HG03064 (cell line): ENCODE measurements at regions not wholly inside any gene's neighbourhood (a gene's known extent, or its start where the extent isn't known, plus 50 kb on each side); places are given as distances from the start of the nearest gene placed in this dataset.

Experiments used
- ATAC-seq: cut with Tn5 transposase; IDR thresholded peaks from one replicate; pipeline ENCODE4 v1.9.1; 2021; ENCODE audit warnings: low read depth; ENCODE audit not compliant: unreplicated experiment

DNA sequence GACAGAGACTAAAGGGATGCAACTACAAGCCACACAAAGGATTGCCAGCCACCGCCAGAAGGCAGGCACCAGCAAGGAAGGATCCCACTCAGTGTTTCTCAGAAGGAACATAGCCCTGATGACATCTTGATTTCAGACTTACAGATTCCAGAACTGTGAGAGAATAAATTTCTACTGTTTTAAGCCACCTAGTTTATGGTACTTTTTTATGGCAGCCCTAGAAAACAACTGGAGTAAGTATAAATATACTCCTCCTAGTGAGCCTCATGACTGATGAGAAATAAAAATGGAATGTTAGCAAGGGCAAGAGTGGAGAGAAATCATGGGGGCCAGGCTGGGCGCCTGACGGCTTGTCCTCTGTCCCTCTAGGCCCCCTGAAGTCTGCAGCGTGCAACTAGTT is 307.3 kb downstream of the PIK3R1 start:
- no peak for ATAC-seq

DNA sequence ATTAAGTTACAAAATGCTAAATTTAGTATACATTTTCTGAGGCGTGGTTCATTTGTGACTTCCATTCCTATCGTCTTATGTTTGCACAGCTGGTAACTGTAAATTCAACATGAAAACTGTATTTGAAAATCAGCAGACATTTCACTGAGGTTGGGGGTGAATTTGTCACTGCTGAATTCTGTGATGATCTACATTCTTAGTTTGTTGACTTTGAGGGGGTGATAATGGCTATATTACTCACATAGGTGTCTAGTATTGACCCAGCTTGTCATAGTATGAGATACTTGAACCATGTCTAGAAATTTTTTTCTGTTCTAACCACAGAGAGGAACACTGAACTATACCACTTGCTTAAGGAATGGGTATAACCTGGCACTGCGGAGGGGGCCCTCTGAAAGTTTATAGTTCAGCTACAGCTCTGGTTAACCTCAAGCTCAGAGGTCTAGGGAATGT is 313.3 kb downstream of the PIK3R1 start:
- ATAC-seq: no peak

DNA sequence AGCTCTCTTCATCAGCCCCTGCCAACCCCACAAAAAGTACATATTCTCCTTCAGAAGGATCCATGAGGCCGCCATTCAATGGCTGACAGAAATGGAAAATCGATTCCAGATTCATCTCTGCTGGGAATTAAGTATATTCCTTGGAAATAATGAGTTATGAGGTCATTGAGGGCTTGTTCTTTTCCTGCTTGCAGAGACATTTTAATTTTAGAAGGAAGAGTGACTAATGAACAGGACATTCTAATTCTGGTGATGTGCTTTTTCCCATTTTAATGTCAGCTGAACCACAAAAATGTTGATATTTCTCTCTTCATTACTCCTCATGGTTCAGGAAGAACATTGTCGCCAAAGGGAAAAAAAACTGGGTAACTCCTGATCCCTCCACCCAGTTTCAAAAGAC is 314.0 kb downstream of the PIK3R1 start:
- ATAC-seq: no peak

DNA sequence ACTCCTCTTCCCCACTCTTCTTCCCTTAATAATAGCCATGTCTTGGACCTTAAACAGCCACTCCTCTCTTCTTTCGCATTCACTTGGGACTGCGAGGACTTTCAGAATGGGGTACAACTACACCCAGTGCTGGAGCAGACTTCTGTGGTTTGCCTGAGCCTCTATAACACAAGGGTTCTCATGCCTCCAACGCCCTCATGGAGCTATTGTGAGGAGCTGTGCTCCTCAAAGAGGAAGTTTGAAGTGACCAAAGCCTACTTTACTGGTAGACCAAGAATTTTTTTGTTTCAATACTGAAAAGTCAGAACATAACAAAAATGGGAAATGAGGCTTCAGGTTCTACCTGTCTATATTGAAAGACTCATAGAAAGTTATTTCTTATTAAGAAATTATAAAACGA is 316.4 kb downstream of the PIK3R1 start:
- ATAC-seq: no peak

DNA sequence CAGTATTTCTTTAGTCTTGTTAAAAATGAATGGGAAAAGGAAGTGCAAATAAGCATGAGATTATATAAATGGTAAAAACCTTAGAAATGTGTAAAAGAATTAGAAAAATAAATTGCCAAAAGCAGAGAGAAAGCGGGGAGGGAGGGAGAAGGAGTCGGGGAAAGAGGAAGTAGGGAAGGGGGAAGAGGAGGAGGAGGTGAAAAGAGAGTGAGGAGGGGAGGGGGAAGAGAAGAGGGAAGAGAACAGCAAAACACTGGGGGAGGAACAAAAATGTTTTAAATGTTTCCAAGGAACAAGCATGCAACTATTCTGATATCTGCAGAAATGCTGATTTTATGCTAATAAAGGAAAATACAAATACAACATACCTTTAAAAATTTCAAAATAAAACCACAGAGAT is 317.5 kb downstream of the PIK3R1 start:
- no peak for ATAC-seq

DNA sequence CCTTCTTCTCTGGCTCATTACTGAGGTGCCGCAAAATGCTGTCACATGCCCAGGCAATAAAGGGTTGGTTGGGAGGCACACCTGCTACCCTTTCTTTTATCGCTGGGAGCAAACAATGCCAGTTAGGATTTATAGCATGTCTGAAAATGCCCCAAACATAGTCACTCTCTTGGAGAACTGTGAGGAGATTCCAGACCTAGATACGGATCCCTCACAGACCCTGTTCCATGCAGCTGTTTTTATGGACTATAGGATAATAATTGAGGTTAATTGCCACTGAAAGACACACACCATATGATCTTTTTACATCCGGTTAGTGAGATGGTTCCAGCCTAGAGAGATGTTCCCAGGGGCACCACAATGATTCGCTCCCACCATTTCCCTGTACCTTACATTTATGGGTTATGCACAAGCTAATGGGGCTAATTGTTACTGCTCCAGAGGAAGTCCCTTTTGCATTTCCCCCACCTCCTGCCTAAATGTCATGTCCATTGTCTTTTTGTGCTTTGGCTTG is 318.1 kb downstream of the PIK3R1 start:
- ATAC-seq: no peak

DNA sequence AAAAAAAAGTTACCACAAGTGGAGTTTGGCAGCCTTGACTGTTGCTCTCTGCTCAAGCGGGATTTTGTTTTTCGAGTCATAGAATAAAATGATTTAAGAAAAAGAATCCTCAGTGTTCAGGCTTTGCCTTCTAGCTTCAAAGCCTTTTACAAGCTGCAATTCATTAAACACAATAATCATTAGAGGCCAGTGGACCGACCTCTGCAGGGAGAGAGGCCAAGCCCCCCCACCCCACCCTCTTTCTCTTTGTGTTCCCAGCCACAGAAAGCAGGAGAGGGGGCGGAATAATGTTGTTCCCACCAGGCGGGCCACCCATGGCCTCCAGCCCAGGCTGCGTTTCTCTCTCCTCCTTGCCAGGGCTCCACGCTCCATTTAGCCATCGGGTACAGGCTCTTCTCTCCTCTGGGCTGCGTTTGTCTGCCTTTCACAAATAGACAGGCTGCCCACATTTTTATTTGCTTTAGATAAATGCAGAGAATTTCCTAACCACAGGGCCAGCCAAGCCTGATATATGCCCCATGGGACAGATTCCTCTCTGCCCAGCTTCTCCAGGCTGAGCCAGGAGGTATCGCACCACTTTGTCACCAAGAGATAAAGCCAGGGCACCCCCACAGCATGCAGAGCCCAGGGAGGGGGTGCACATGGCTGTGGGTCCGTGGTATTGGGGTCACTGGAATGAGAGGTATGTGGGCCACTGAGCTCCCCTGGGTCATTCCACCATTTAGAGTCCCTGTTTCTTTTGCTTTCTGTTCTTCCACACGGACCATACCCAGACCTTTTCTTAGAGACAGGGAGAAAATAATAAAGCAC is 318.8 kb downstream of the PIK3R1 start:
- no peak for ATAC-seq

DNA sequence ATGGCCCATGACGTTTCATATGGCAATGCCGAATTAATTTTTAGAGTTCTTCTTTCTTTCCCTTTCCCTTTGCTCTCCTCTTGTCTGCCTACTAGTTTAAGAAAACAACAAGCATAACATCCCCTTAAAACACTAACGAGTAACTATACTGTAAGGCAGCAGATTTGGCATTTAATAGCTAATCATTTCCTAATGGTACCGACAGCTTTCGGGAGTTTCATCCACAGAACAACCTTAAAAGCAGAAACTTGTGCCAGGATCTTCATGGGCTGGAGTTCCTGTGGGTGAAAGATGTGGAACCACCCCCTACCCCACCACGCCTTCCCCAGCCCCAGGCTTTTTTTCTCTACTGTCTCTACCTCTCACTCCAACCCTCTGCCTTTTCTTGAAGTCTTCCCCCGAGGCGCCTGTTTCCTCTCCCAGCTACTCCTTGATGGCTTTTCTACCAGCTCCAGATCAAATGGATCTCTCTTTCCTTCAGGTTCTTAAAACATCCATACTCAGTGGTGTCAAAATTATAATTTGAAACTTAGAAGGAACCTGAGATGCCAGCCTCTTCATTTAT is 319.5 kb downstream of the PIK3R1 start:
- no peak for ATAC-seq

DNA sequence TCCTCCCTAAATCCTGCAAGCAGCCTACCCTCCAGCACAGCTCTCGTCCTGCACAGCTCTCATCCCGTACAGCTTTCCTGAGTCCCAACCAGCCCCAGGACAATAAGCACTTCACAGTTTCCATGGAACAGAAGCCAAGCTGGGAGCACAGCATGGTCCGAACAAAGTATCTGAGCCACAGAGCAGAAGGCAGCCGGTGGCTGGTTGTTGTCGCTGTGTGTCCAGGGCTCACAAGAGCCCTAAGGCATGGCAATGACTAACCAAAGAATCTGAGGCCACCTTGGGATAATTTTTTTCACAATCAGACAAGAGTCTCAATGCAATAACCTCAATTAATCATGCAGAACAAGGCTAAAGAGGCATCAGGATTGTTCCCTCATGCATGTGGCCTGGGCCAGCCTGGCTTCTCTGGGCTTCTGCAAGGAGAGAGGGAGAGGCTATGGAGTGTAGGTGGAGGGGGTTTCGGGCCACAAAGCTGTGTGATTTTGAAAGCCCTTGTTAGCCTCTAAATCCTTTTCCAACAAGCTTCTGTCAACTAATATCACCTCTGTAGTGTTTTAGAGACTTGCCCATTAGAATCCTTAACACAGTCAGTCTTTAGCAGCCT is 323.4 kb downstream of the PIK3R1 start:
- ATAC-seq: no peak

DNA sequence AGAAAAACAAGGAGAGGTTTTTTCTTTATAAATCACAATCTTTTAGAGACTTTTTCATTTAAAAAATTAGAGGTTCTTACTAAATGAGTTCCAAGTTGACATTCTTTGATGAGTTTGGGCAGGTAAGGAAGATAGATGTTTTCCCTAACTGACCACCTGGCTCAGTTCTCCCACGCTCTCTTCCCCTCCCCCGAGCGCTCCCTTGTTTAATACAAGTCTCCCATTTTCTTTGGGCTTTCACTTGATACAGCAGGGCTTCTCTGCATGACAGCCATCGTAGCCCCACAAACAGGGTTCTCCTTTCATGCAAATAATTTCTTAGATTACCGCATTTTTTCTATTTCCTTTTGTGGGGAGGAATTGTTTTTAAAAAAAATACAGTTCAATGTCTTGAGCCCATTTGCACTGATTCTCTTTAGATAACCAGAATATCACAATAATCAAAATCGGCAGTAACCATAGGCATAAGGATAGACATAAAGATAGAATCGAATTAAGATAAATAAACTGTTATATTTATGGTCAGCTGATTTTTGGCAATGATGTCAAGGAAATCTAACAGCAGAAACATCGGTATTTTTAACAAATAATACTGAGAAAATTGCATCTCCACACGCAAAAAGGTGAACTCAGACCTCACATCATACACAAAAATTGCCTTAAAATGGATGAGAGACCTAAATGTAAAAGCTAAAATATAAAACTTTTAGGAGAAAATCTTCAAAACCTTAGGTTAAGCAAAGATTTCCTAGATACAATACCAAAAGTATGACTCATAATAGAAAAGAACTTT is 325.4 kb downstream of the PIK3R1 start:
- no peak for ATAC-seq

DNA sequence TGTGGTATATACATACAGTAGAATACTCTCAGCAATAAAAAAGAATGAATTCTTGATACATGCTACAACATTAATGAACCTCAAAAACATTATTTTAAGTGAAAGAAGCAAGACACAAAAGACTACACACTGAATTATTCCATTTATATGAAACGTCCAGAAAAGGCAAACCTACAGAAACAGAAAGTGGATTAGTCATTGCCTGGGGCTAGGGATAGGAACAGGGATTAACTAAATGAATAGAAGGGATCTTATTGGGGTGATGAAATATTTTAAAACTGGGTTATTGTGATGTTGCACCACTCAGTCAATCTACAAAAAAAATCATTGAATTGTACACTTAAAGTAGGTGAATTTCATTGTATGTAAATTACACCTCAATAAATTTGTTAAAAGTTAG is 326.7 kb downstream of the PIK3R1 start:
- no peak for ATAC-seq

DNA sequence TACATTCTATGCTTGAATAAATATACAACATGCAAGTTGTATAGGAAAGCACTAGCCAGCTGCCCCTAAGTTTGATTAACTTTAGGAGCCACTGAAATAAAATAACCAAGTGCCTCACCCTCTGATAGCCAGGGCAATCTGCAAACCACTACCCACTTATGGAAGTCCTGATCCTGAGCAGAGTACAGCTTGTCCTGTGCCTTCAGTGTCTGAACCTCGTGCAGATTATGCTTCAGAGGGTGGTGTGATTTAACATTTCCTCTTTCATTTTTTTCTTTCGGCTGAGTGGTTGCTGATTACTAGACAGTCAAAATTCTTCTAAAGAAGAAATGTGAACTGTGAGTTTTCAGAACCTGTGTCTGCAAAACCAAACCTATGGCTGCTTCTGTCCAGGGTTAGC is 327.7 kb downstream of the PIK3R1 start:
- ATAC-seq: no peak

DNA sequence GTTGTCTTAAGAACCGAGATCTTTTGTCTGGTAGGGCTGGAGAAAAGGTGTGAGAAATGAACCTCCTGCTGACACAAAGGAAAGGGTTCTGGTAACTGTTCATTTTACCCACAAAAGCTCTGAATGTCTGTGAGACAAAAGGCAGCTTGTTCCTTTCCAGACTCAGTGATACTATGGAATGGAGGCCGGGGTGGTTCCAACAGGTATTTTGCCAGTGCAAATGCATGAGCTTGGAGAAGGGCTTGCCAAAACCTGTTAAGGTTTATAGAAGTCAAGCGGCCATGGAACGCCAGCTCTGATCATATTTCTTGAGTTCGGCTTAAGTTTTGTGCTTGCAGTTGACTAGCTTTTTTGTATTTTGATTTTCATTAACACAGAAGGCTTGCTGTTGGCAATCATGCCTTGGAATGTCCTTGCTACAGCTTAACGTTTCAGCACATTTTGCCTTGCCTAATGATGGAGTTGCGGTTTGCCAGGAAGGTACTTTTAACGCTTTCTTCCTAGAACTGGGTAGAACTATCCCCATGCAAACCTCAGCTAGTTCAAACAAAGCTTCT is 328.6 kb downstream of the PIK3R1 start:
- no peak for ATAC-seq

DNA sequence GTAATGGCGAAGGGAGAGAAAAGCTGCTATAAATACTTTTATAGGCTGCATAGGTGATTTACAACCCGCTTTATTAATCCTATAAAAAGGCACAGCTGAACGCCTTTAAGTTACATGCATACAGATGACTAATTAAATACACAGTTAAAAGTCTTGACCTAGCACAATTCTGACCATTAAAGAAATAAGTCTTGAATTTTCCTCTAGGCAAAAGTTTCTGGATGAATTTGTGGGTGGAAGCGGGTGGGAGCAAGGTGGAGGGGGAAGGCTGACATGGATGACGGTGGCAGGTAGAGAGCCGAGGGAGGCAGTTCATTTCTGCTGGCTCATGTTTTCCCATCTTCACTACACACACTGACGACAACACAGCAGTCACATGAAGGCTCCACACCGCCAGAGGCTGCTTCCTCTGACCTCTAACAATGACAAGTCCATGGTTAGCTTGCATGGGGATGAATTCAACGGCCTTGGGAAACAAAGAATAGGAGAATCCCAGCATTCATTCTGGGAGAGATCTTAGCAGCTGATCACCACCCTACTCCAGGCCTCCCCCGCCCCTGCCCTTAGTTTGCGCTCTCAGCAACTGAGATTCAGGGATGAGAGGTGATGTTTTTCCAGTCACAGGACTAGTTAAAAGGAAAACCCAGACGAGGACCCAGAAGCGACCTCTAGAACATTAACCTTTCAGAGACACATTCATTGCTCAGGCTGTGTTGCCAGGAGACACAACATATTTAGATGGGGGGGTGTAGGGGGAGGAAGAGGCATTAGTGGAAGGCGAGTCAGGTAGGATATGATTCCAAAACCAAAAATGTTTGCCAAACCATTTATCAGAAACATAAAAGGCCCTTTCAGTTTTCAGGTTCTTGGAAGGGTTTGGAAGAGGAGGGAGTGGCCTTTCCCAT is 329.3 kb downstream of the PIK3R1 start:
- ATAC-seq: no peak

DNA sequence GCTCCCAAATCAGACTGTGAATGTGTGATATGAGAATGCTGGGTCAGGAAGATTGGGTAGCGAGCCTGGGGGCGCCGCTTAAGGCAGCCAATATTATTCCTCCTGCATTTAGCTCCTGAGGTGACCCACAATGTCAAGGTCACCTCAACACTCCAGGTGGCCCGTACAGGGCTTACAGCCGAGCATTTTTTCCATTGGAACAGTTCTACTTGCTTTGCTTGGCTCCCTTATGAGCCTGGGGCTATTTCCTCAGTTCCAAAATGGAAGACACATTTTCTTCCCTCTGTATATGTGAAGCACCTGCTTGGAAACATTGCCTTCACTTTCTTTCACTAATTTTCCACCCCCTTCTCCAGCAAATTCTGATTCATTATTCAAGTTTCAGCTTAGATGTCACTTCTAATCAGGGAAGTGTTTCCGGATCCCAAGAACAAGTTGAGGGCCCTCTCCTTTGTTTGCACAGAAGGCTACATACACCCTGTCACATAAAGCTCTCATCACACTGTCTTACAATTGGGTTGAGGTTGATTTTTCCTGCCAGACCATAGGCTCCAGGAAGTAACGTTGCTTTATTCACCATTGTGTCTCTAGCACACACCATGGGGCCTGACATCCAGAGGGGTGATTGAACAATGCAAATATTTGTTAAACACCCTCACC is 330.2 kb downstream of the PIK3R1 start:
- ATAC-seq: no peak

DNA sequence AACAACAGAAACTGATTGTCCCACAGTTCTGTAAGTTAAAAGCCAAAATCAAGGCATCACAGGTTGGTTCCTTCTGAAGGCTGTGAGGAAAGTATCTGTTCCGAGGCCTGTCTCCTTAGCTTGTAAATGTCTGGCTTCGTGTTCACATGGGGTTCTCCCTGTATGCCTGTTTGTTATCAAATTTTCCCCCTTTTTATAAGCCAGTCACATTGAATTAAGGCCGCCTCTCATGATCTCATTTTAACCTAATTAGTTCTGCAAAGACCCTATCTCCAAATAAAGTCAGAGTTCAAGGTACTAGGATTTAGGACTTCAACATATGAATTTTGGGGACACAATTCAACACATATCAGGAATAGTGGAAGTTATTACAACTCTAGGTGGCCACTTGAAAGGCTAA is 331.5 kb downstream of the PIK3R1 start:
- ATAC-seq: no peak

DNA sequence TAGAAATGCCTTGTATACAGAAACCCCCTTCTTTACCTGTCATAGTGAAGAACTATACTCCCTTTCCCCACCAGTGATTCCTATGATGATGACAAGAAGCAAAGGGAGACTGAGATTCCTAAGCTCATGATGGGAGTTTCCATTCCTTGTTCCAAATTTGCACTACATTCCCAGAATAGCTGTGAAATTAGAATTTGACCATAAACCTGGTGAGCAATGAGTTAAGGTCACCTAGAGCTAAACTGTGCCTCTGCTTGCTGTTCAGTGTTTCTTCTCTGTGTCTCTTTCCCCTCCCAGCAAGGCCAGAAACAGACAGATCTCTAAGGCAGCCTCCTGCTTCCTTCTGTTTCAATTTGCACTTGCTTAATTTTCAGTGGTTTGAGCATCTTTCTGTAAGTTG is 332.1 kb downstream of the PIK3R1 start:
- ATAC-seq: no peak

DNA sequence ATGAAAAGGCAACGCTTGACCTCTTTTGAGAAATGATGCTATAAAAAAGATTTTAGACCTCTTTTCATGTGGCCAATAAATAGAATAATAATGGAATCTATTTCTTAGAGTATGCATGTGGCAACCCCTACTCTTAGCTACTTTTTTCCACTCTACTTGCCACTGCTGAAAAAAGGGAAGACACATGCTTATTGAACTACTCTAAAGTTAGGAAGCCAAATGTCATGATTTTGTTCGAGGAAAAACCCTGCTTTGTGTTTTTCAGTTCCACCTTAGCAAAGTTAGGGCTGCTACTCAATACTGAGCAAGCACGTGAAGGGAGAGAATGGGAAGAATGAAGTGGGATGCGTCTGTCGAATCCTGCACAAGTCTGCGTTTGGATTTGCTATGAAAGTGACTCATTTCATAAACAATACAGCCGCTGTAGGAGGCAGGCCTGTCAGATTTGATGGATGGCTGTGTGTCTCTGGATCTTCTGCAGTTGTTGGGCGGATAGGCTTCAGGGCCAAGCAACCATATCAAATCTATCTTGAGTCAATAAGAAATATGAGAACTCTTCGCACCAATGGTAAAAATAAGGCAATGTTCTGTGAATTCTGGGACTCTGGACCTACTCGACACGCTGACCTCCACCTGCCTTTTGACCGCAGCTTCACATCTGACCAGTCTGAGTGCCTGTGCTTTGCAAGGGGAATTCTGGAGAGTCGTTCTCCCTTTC is 333.6 kb downstream of the PIK3R1 start:
- no peak for ATAC-seq

DNA sequence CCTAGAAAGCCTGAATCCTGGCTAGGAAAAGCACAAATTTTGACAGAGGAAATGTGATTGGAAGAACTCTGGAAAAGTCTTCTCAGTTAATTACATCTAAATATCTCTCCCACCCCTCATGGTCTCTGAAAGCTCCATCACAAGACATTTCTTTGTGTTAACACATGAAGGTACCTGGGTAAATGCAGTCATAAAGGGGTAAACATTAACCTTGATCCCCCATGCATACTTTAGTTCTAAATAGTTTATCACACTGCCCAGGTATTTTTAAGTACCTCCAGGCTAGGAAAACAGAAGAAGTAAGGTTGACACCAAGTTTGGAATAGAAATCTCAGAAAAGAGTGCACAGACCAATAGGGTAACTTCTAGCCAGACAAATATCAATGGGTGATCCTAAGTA is 334.5 kb downstream of the PIK3R1 start:
- ATAC-seq: no peak
